ENCODE measurements at regions not wholly inside any gene's neighbourhood (a gene's known extent, or its start where the extent isn't known, plus 50 kb on each side); places are given as distances from the start of the nearest gene placed in this dataset.

GRCh38 chr6:15734118-15734897 lies 71.5 kb upstream of the DTNBP1 start:
- ChIA-PET CTCF (interaction anchor here (0.7 kb wide), 1 partner anchor 471 kb away, joined by 3 read pairs; no protein-coding TSS in a partner anchor), POLR2A (interaction anchor here (1.0 kb wide), 1 partner anchor 11 kb away, joined by 3 read pairs; no protein-coding TSS in a partner anchor)
- no peak for DNase-seq (ENCODE audit: extremely low spot score)
- TF ChIP-seq ARNT (IDR thresholded peaks at IDR 0.05) = no peak
- TF ChIP-seq FOXM1 (IDR thresholded peaks at IDR 0.05; ENCODE audit: borderline replicate concordance) = no peak
- TF ChIP-seq FOXK2 (IDR thresholded peaks at IDR 0.05) = no peak
- TF ChIP-seq, protein P1, sequence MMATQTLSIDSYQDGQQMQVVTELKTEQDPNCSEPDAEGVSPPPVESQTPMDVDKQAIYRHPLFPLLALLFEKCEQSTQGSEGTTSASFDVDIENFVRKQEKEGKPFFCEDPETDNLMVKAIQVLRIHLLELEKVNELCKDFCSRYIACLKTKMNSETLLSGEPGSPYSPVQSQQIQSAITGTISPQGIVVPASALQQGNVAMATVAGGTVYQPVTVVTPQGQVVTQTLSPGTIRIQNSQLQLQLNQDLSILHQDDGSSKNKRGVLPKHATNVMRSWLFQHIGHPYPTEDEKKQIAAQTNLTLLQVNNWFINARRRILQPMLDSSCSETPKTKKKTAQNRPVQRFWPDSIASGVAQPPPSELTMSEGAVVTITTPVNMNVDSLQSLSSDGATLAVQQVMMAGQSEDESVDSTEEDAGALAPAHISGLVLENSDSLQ (IDR thresholded peaks at IDR 0.05) = no peak
- TF ChIP-seq NFRKB (IDR thresholded peaks at IDR 0.05) = no peak
- no peak for TF ChIP-seq FOXA1 (IDR thresholded peaks at IDR 0.05)
- TF ChIP-seq L3MBTL2 (conservative IDR thresholded peaks at IDR 0.05) = no peak
- no peak for TF ChIP-seq BHLHE40 (IDR thresholded peaks at IDR 0.05; ENCODE audit: borderline replicate concordance)
- no peak for TF ChIP-seq TARDBP (IDR thresholded peaks at IDR 0.05)
- TF ChIP-seq CTBP1 (IDR thresholded peaks at IDR 0.05; ENCODE audit: borderline replicate concordance) = no peak
- TF ChIP-seq LEF1 (IDR thresholded peaks at IDR 0.05; ENCODE audit: borderline replicate concordance) = no peak
- TF ChIP-seq SP1 (IDR thresholded peaks at IDR 0.05) = no peak
- TF ChIP-seq ZNF384 (IDR thresholded peaks at IDR 0.05) = no peak
- no peak for TF ChIP-seq SUZ12 (IDR thresholded peaks at IDR 0.05)

DNA sequence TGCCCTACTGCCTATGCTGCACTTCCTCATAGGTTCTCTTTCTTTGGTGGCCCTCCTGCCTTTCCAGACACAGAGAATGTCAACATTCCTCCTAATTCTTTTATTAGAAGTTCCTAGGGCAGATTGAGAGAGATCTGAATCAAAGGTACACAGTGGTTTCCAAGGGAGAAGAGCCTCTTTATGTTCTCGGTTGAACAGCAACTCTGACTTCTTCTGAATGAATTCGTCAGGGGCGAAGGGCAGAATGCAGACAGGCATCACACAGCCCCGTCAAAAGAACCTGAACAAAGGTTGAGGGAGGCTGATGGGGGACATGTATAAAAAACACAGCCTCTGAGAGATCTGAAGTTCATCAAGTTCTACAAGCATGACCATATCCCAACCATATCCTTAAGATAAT lies 68.1 kb upstream of the DTNBP1 start:
- TF ChIP-seq TARDBP (IDR thresholded peaks at IDR 0.05) (no peak), LEF1 (IDR thresholded peaks at IDR 0.05; ENCODE audit: borderline replicate concordance) (no peak), BHLHE40 (IDR thresholded peaks at IDR 0.05; ENCODE audit: borderline replicate concordance) (no peak), ELF4 (IDR thresholded peaks at IDR 0.05) (no peak), FOXK2 (IDR thresholded peaks at IDR 0.05) (no peak), SP1 (IDR thresholded peaks at IDR 0.05) (no peak), FOXA1 (IDR thresholded peaks at IDR 0.05) (no peak), ZNF384 (IDR thresholded peaks at IDR 0.05) (no peak), SUZ12 (IDR thresholded peaks at IDR 0.05) (no peak), L3MBTL2 (conservative IDR thresholded peaks at IDR 0.05) (no peak), HDGF (IDR thresholded peaks at IDR 0.05; ENCODE audit: borderline replicate concordance) (no peak), CTBP1 (IDR thresholded peaks at IDR 0.05; ENCODE audit: borderline replicate concordance) (no peak), ARNT (IDR thresholded peaks at IDR 0.05) (no peak), FOXM1 (IDR thresholded peaks at IDR 0.05; ENCODE audit: borderline replicate concordance) (no peak), NFRKB (IDR thresholded peaks at IDR 0.05) (no peak)
- TF ChIP-seq, protein P1 (IDR thresholded peaks at IDR 0.05) = no peak
- DNase-seq (ENCODE audit: extremely low spot score) = no peak
- ChIA-PET CTCF (no interaction called here), POLR2A (no interaction called here)

DNA sequence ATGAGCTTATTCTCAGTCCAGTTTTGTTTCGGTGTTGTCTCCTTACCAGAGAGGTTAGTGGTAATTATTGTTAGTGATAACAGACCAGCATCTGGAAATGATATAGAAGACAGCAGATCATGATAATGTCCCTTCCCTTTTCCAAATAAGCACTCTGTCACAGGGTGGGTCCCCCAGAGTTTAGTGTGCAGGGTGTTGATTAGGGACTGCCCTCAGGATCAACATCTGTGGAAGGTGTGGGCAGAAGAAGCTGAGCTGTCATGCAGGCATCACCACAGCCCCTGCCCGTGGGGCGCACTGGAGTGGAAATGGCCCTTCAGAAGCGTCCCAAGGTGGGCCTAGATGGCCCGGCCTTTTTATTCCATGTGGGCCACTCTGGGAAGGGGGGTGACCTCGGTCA lies 67.6 kb upstream of the DTNBP1 start:
- no peak for DNase-seq (ENCODE audit: extremely low spot score)
- ChIA-PET CTCF (interaction anchor here (0.6 kb wide), 1 partner anchor 104 kb away, joined by 3 read pairs; no protein-coding TSS in a partner anchor), POLR2A (no interaction called here)
- TF ChIP-seq TARDBP (IDR thresholded peaks at IDR 0.05) = no peak
- TF ChIP-seq SP1 (IDR thresholded peaks at IDR 0.05) = no peak
- no peak for TF ChIP-seq L3MBTL2 (conservative IDR thresholded peaks at IDR 0.05)
- TF ChIP-seq BHLHE40 (IDR thresholded peaks at IDR 0.05; ENCODE audit: borderline replicate concordance) = no peak
- no peak for TF ChIP-seq HDGF (IDR thresholded peaks at IDR 0.05; ENCODE audit: borderline replicate concordance)
- no peak for TF ChIP-seq ARNT (IDR thresholded peaks at IDR 0.05)
- TF ChIP-seq ELF4 (IDR thresholded peaks at IDR 0.05) = no peak

DNA sequence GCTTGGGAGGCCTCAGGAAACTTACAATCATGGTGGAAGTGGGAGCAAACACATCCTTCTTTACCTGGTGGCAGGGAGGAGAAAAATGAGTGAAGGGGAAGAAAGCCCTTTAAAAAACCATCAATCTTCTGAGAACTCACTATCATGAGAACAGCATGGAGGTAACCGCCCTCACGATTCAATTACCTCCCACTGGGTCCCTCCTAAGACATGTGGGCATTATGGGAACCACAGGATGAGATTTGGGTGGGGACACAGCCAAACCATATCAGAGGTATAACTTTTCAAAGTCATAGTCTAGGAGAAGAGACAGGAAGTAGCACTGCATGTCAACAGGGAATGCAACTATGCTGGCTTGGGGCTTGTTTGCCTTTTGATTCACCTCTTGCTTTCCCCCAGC lies 59.9 kb upstream of the DTNBP1 start:
- CTCF ChIA-PET = interaction anchor here (0.7 kb wide), 1 partner anchor 32 kb away, joined by 3 read pairs; no protein-coding TSS in a partner anchor
- DNase-seq (ENCODE audit: extremely low spot score) = no peak
- POLR2A ChIA-PET = interaction anchor here (1.0 kb wide), 1 partner anchor 11 kb away, joined by 3 read pairs; no protein-coding TSS in a partner anchor
- TF ChIP-seq NFRKB (IDR thresholded peaks at IDR 0.05) (no peak), SP1 (IDR thresholded peaks at IDR 0.05) (no peak), FOXK2 (IDR thresholded peaks at IDR 0.05) (no peak), ZNF384 (IDR thresholded peaks at IDR 0.05) (no peak), FOXM1 (IDR thresholded peaks at IDR 0.05; ENCODE audit: borderline replicate concordance) (no peak), L3MBTL2 (conservative IDR thresholded peaks at IDR 0.05) (no peak), ARNT (IDR thresholded peaks at IDR 0.05) (no peak), TARDBP (IDR thresholded peaks at IDR 0.05) (no peak), BHLHE40 (IDR thresholded peaks at IDR 0.05; ENCODE audit: borderline replicate concordance) (no peak), SUZ12 (IDR thresholded peaks at IDR 0.05) (no peak), CTBP1 (IDR thresholded peaks at IDR 0.05; ENCODE audit: borderline replicate concordance) (no peak), HDGF (IDR thresholded peaks at IDR 0.05; ENCODE audit: borderline replicate concordance) (no peak), LEF1 (IDR thresholded peaks at IDR 0.05; ENCODE audit: borderline replicate concordance) (no peak), FOXA1 (IDR thresholded peaks at IDR 0.05) (no peak), ELF4 (IDR thresholded peaks at IDR 0.05) (no peak)
- TF ChIP-seq, protein P1 (IDR thresholded peaks at IDR 0.05) = no peak

DNA sequence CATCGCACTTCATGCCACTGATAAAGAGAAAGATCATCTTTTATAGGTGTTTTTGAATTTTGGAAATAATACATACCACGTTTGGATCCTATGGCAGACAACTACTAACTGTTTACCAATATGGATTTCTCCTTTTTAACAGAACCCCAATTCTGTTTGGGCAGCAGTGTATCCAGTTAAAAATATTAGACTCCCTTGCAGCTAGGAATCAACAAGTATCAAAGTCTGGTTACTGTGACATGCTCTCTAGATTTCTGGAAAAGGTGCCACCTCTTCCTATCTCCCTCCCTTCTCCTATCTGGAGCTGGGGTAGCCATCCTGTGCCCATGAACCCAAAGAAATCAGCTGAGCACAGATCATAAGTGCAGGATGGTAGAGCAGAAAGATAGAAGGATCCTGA lies 54.1 kb upstream of the DTNBP1 start:
- TF ChIP-seq CTBP1 (IDR thresholded peaks at IDR 0.05; ENCODE audit: borderline replicate concordance) (no peak), FOXM1 (IDR thresholded peaks at IDR 0.05; ENCODE audit: borderline replicate concordance) (no peak), NFRKB (IDR thresholded peaks at IDR 0.05) (no peak), FOXA1 (IDR thresholded peaks at IDR 0.05) (no peak), FOXK2 (IDR thresholded peaks at IDR 0.05) (no peak), ELF4 (IDR thresholded peaks at IDR 0.05) (no peak), TARDBP (IDR thresholded peaks at IDR 0.05) (no peak), ARNT (IDR thresholded peaks at IDR 0.05) (no peak), LEF1 (IDR thresholded peaks at IDR 0.05; ENCODE audit: borderline replicate concordance) (no peak), BHLHE40 (IDR thresholded peaks at IDR 0.05; ENCODE audit: borderline replicate concordance) (no peak), SUZ12 (IDR thresholded peaks at IDR 0.05) (no peak), SP1 (IDR thresholded peaks at IDR 0.05) (no peak), HDGF (IDR thresholded peaks at IDR 0.05; ENCODE audit: borderline replicate concordance) (no peak), L3MBTL2 (conservative IDR thresholded peaks at IDR 0.05) (no peak), ZNF384 (IDR thresholded peaks at IDR 0.05) (no peak)
- TF ChIP-seq, protein P1 (IDR thresholded peaks at IDR 0.05) = no peak
- no peak for DNase-seq (ENCODE audit: extremely low spot score)
- CTCF ChIA-PET = no interaction called here
- POLR2A ChIA-PET = no interaction called here

All from HEK293T (cell line).